ENCODE measurements at regions not wholly inside any gene's neighbourhood (a gene's known extent, or its start where the extent isn't known, plus 50 kb on each side); places are given as distances from the start of the nearest gene placed in this dataset.

DNA sequence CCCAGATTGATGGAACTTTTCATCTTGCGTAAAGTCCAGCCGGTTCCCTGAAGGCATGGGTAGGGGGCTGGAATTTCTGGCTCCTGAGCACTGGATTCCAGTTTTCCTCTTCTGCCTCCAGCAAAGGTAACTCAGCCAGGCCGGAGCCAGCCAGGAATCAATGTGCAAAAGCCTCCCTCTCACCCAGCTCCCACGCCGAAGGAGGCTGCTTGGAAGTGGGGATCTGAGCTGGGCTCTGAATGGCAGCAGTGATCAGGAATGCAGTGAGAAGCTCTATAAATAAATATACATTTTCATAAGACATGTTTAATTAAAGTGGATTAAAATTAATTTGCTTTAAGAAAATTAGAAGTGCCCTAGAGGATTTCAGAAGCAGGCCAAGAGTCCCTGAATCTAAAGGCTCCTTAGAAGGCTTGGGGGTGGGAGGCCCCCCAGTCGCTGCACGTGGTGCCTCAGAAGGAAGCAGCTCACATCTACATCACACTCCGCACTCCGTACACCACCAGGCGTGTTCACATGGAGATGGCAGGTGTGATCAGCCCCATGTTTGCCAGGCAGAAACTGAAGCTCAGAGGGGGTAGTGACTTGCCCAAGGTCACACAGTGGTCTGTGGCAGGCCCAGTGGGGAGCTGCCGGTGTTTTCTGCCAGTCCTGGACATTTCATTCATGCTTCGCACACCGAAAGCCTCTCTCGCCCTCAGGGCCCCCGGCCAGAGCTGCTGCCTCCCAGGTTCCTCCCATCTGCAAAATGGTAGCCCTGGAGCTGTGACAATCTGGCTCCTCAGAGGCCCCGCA, 148.6 kb upstream of the LINGO1 start:
- TF ChIP-seq, protein P1, sequence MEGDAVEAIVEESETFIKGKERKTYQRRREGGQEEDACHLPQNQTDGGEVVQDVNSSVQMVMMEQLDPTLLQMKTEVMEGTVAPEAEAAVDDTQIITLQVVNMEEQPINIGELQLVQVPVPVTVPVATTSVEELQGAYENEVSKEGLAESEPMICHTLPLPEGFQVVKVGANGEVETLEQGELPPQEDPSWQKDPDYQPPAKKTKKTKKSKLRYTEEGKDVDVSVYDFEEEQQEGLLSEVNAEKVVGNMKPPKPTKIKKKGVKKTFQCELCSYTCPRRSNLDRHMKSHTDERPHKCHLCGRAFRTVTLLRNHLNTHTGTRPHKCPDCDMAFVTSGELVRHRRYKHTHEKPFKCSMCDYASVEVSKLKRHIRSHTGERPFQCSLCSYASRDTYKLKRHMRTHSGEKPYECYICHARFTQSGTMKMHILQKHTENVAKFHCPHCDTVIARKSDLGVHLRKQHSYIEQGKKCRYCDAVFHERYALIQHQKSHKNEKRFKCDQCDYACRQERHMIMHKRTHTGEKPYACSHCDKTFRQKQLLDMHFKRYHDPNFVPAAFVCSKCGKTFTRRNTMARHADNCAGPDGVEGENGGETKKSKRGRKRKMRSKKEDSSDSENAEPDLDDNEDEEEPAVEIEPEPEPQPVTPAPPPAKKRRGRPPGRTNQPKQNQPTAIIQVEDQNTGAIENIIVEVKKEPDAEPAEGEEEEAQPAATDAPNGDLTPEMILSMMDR (IDR thresholded peaks at IDR 0.05), result no peak
- TF ChIP-seq POLR2A (IDR thresholded peaks at IDR 0.05; ENCODE audit: low read depth) (no peak), EP300 (IDR thresholded peaks at IDR 0.05) (no peak), POLR2AphosphoS5 (IDR thresholded peaks at IDR 0.05) (no peak)
- Histone ChIP-seq H3K9me3 (peaks cover 0 to 22% (median 12%) of the 10 kb centered on the region in 4 donors), H3K4me3 (no peak overlapping the region), H3K36me3 (no peaks in the 10 kb centered on the region), H3K4me1 (no peaks in the 10 kb centered on the region), H3K27me3 (peaks cover 0 to 46% (median 0%) of the 10 kb centered on the region in 4 donors), H3K27ac (replicated peaks in 1 of 4) (no peak overlapping the region)
- DNase-seq (ENCODE audit: extremely low spot score), result no peak
- WGBS, result 88% methylated on average over 14 of the region's 16 CpGs
- intact Hi-C loops (cut with DNase I), result no loop called here

DNA sequence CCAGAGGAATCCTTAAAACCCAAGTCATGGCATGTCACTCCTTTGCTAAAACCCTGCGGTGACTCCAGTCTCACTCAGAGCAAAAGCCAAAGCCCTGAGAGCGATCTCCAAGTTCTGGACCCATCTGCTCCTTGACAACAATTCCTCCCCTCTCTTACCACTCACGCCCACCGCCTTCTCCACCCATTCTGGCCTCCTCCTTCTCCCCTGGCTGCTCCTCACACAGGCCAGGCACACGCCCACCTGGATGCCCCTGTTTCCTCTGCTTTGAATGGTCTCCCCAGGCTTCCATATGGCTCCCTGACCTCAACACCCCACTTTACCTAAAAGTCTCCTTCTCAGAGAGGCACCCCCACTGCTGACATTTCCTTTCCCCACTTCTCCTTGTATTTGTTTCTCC, 146.1 kb upstream of the LINGO1 start:
- peaks cover 0 to 22% (median 12%) of the 10 kb centered on the region in 4 donors for H3K9me3 ChIP-seq
- no peaks in the 10 kb centered on the region for H3K4me1 ChIP-seq
- no peak for DNase-seq (ENCODE audit: extremely low spot score)
- no peak overlapping the region for H3K4me3 ChIP-seq
- TF ChIP-seq POLR2AphosphoS5 (IDR thresholded peaks at IDR 0.05) (no peak), POLR2A (IDR thresholded peaks at IDR 0.05; ENCODE audit: low read depth) (no peak), EP300 (IDR thresholded peaks at IDR 0.05) (no peak)
- TF ChIP-seq, protein P1 (IDR thresholded peaks at IDR 0.05), result no peak
- no peak overlapping the region for H3K27ac ChIP-seq (replicated peaks in 1 of 4)
- no peaks in the 10 kb centered on the region for H3K36me3 ChIP-seq
- 79% methylated on average over 5 of the region's 5 CpGs for WGBS
- H3K27me3 ChIP-seq, result peaks cover 0 to 22% (median 0%) of the 10 kb centered on the region in 4 donors
- intact Hi-C loops (cut with DNase I), result no loop called here

DNA sequence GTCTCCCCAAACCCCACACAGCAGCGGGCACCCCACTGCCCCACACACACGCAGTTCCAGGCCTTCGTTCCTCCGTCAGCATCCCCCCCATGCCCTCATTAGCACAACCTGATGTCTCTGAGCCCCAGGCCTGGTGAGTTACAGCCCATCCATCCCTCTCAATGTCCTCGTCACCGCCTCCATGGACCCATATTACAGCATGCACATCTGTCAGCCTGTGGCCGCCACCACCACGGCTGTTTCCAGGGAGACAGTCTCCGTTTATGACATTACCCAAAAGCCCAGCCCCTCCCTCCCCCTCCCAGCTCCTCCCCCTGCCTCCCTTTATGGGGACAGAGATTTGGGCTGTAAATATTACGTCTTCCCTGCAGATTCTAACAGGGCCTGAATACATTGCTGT, 143.1 kb upstream of the LINGO1 start:
- Histone ChIP-seq H3K27ac (replicated peaks in 1 of 4) (no peak overlapping the region), H3K9me3 (peaks cover 0 to 18% (median 9%) of the 10 kb centered on the region in 4 donors), H3K4me3 (no peak overlapping the region), H3K4me1 (no peaks in the 10 kb centered on the region), H3K27me3 (peaks cover 0 to 15% (median 0%) of the 10 kb centered on the region in 4 donors), H3K36me3 (no peaks in the 10 kb centered on the region)
- no peak for TF ChIP-seq EP300 (IDR thresholded peaks at IDR 0.05)
- no peak for DNase-seq (ENCODE audit: extremely low spot score)
- 74% methylated on average over 10 of the region's 10 CpGs for WGBS
- intact Hi-C loops (cut with DNase I), result no loop called here

DNA sequence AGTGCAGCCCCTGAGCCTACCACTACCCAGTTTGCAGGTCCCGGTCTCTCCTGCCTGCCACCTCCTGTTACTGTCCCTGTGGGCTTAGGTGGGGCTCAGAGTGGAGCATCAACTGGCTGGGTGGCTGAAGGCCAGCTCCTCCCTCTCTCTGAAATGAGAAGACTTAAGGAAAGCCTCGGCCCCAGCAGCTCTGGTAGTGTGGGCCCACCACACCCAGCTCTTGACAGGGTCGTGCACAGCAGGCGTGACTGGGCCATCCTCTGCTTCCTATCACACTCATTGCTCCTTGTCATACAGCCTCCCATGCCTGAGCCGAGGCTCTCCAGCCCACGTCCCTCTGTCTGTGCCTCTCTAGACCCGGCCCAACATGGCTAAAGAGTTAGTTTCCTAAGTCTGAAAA, 142.7 kb upstream of the LINGO1 start:
- Histone ChIP-seq H3K4me3 (no peak overlapping the region), H3K4me1 (no peaks in the 10 kb centered on the region), H3K27ac (replicated peaks in 1 of 4) (no peak overlapping the region), H3K36me3 (no peaks in the 10 kb centered on the region), H3K27me3 (peaks cover 0 to 15% (median 0%) of the 10 kb centered on the region in 4 donors), H3K9me3 (peaks cover 0 to 13% (median 6%) of the 10 kb centered on the region in 4 donors)
- TF ChIP-seq EP300 (IDR thresholded peaks at IDR 0.05), result no peak
- TF ChIP-seq POLR2A (IDR thresholded peaks at IDR 0.05; ENCODE audit: low read depth), result no peak
- TF ChIP-seq, protein P1 (IDR thresholded peaks at IDR 0.05), result no peak
- TF ChIP-seq POLR2AphosphoS5 (IDR thresholded peaks at IDR 0.05), result no peak
- intact Hi-C loops (cut with DNase I), result no loop called here
- DNase-seq (ENCODE audit: extremely low spot score), result no peak
- 76% methylated on average over 7 of the region's 7 CpGs for WGBS

DNA sequence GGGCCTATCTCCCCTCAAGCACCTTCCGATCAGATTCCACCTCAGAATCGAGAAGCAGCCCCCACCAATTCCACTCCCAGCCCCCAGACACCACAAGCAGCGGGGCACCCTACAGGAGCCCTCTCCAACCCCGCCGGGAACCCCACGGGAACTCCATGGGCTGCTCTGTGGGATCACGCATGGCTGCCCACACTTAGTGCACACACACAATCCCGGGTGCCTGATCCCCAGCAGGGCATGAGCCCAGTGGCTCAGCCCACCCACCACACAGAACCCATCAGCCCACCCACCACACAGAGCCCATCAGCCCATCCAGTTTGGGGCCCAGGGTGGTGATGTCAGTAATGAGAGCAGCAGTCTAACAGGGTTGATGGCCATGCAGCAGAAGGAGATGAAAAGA, 141.6 kb upstream of the LINGO1 start:
- H3K4me3 ChIP-seq, result no peak overlapping the region
- no peak for DNase-seq (ENCODE audit: extremely low spot score)
- TF ChIP-seq POLR2A (IDR thresholded peaks at IDR 0.05; ENCODE audit: low read depth), result no peak
- no peak for TF ChIP-seq EP300 (IDR thresholded peaks at IDR 0.05)
- TF ChIP-seq, protein P1 (IDR thresholded peaks at IDR 0.05), result no peak
- no peak for TF ChIP-seq POLR2AphosphoS5 (IDR thresholded peaks at IDR 0.05)

More for the DNA sequence above, 141.6 kb upstream of the LINGO1 start:
- Histone ChIP-seq H3K27ac (replicated peaks in 1 of 4) (no peak overlapping the region), H3K4me1 (no peaks in the 10 kb centered on the region), H3K9me3 (peaks cover 0 to 5% (median 3%) of the 10 kb centered on the region in 4 donors), H3K36me3 (no peaks in the 10 kb centered on the region), H3K27me3 (peaks cover 0 to 13% (median 0%) of the 10 kb centered on the region in 4 donors)
- intact Hi-C loops (cut with DNase I), result no loop called here
- 83% methylated on average over 7 of the region's 8 CpGs for WGBS
